ENCODE measurements at regions not wholly inside any gene's neighbourhood (a gene's known extent, or its start where the extent isn't known, plus 50 kb on each side); places are given as distances from the start of the nearest gene placed in this dataset.

DNA sequence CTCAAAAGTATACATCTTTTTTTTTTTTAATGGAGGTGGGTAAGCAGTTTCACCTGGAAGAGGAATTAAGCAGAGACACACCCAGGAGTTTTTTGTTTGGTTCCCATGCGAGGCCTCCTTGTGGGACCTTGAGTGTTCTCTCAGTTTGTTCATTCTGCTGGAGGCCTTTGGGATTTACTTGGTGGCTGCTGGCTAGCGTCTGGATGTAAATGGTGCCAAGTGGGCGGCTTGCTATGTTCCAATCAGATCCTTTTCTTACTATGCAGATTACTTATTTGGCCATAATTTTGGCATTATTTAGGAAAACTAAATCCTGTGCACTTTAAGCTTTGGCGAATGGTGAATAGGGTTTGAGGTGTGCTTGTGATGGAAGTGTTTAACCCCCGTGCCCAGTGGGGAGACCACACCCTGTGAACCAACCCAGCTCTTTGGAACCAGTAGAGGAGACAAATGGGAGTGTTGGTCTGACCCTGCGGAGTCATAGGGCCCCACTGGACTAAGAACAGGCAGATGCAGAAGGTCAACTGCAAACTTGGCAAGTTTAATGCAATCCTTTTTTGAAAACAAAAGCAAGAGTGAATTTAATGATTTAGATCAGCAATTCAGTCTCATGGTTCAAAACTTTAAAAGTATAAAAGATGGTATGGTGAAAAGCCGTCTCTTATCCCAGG is 79.4 kb downstream of the EBLN2 start:
- TF ChIP-seq, protein P1, sequence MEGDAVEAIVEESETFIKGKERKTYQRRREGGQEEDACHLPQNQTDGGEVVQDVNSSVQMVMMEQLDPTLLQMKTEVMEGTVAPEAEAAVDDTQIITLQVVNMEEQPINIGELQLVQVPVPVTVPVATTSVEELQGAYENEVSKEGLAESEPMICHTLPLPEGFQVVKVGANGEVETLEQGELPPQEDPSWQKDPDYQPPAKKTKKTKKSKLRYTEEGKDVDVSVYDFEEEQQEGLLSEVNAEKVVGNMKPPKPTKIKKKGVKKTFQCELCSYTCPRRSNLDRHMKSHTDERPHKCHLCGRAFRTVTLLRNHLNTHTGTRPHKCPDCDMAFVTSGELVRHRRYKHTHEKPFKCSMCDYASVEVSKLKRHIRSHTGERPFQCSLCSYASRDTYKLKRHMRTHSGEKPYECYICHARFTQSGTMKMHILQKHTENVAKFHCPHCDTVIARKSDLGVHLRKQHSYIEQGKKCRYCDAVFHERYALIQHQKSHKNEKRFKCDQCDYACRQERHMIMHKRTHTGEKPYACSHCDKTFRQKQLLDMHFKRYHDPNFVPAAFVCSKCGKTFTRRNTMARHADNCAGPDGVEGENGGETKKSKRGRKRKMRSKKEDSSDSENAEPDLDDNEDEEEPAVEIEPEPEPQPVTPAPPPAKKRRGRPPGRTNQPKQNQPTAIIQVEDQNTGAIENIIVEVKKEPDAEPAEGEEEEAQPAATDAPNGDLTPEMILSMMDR (conservative IDR thresholded peaks at IDR 0.05; ENCODE audit: low read depth, low read length): no peak
- TF ChIP-seq POLR2A (IDR thresholded peaks at IDR 0.05; ENCODE audit: low read depth, low read length) (no peak), MAFK (IDR thresholded peaks at IDR 0.05; ENCODE audit: low read depth, low read length) (no peak), RAD21 (IDR thresholded peaks at IDR 0.05; ENCODE audit: low read length) (no peak), CEBPB (IDR thresholded peaks at IDR 0.05; ENCODE audit: low read depth, low read length) (no peak), FOS (IDR thresholded peaks at IDR 0.05; ENCODE audit: low read depth, low read length) (no peak), MAZ (IDR thresholded peaks at IDR 0.05; ENCODE audit: borderline replicate concordance, low read depth, low read length) (no peak), RFX5 (IDR thresholded peaks at IDR 0.05; ENCODE audit: low read depth, low read length) (no peak), BHLHE40 (IDR thresholded peaks at IDR 0.05; ENCODE audit: low read depth, low read length) (no peak), RCOR1 (IDR thresholded peaks at IDR 0.05; ENCODE audit: insufficient replicate concordance, low read length) (no peak), NFE2L2 (IDR thresholded peaks at IDR 0.05; ENCODE audit: low read depth, low read length) (no peak)
- TF ChIP-seq, protein P2, sequence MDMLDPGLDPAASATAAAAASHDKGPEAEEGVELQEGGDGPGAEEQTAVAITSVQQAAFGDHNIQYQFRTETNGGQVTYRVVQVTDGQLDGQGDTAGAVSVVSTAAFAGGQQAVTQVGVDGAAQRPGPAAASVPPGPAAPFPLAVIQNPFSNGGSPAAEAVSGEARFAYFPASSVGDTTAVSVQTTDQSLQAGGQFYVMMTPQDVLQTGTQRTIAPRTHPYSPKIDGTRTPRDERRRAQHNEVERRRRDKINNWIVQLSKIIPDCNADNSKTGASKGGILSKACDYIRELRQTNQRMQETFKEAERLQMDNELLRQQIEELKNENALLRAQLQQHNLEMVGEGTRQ (IDR thresholded peaks at IDR 0.05; ENCODE audit: low read depth, low read length): no peak
